GM18520 (cell line): ENCODE measurements at regions not wholly inside any gene's neighbourhood (a gene's known extent, or its start where the extent isn't known, plus 50 kb on each side); places are given as distances from the start of the nearest gene placed in this dataset.

ENCODE experiments used
- ATAC-seq: cut with Tn5 transposase; IDR thresholded peaks from one replicate; pipeline ENCODE4 v1.9.1; 2021; ENCODE audit not compliant: unreplicated experiment

- ATAC-seq, result no peak
Observed at GRCh38 chr14:98229656-98230366, 1042.2 kb downstream of the BCL11B start.

DNA sequence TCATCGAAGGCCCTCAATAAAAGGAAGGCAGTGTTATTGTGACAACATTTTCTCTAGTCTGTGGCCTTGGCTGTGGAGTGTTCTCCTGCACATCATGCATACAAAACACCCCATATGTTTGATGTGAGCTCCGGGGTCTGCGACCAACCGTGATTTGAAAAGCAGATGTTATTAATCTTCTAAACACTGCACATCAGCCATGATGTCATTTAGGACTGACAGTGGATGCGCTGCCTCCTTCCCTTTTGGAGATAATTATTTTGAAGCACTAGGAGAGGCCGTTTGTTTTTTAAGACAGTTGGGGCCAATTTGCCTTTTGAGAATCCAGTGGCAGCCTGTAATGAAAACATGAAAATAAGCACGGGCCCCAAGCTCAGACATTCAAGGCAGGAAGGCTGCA lies 1041.6 kb downstream of the BCL11B start:
- no peak for ATAC-seq

- ATAC-seq, result no peak
Observed at GRCh38 chr14:98231210-98231609, 1040.8 kb downstream of the BCL11B start.

DNA sequence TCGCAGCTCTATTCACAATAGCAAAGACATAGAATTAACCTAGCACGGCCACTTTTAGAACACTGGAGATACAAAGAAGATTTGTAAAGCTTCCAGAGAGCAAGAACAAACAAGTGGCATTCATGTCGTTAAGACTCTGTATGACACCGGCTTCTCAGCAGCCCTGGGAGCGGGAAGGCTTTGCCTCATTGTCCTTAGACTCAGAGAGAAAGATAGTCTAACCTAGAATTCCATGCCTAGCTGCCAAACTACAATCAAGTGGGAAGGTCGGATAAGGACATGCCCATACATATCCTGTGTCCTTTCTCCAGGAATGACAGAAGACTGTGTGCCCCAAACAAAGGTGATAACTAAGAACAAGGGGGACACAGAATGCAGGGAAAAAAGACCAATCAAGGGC lies 1038.3 kb downstream of the BCL11B start:
- no peak for ATAC-seq

DNA sequence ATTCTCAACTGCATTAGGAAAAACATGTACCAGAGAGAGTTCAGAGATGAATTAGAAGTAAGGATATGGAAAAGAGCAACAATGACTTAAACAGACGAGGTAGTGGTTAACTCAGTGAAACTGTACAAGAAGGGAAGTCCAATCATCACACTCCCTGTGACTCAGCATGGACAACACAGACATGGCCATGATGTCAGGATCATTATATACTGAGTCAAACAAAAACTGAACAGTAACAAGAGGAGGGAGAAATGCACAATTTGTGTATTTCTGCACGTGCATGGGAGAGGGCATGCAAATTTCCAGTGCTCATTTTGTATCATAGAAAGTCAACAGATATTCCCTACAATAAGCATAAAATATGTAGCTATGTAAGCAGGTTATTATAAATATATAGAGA lies 1037.8 kb downstream of the BCL11B start:
- peak; percentile 52 for ATAC-seq

DNA sequence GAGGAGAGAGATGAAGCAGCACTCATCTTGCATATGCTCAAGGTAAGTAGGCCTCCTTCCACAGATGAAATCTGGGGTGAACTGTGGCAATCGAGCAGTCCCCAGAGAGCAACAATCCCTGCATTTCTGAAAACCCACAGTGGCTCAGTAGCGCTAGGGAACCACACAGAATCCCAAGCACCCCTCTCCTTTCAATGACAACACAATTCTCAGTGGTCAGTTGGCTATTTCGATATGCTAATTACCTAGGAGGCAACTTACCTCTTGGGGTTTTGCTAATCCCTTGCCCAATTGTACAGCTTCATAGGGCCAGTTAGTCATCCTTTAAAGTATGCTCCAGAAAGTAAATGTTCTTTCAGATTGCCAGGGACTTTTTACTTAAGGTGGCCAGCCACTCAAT lies 1035.7 kb downstream of the BCL11B start:
- no peak for ATAC-seq

GRCh38 chr14:98237939-98238338 lies 1034.1 kb downstream of the BCL11B start:
- ATAC-seq, result no peak

GRCh38 chr14:98240376-98240775 lies 1031.6 kb downstream of the BCL11B start:
- ATAC-seq, result no peak

DNA sequence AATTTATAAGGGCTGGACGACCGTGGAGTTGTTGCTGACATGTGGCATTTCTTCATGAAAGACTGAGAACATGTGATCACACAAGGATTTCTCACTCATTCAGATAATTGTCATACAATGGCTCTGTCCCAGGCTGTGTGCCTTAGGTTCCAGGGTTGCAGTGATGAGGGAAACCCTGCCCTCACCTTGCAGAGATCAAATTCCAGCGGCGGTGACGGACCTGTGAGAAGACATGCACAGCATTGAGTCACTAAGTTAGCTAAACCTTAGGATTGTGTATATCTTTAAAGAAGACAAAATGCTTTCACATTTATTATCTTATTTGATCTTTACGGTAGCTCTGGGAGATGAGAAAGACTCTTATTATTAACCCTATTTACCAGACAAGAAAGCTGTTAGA lies 1029.1 kb downstream of the BCL11B start:
- ATAC-seq, result no peak

GRCh38 chr14:98243332-98243731 lies 1028.7 kb downstream of the BCL11B start:
- ATAC-seq, result no peak

DNA sequence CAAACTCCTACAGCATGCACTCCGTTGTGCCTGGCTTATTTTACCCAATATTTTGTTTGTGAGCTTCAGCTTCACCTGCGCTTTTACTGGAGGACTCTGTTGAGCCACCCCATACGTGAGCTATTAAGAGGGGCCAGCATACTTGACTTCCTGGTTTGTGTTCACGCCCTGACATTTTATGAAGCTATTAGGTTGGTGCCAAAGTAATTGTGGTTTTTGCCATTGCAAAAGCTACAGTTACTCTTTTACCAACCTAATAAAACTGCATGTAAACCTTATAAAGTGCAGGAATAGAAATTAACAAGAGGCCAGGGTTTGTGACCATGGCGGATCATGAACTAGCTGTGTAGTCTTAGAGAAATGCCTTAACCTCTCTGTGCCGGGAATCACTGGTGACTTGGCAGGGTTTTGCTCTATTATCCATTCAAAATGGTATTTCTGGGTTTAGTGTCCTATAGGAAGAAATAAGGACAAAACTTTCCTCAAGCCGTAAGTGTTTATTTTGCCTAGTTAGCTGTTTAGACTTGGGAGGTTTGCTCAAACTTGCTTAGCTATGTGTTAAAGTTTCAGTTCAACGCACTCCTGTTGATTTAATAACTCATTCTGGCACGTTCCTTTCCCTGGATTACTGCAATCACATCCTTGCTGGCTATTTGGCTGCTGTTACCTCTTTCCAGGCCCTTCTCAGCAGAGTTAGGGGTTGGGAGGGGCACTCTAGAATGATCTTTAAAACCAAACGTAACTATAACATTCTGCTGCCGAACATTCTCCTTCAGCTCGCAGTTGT lies 1027.6 kb downstream of the BCL11B start:
- no peak for ATAC-seq

- ATAC-seq, result no peak
Observed at GRCh38 chr14:98244966-98245569, 1026.9 kb downstream of the BCL11B start.

- no peak for ATAC-seq
Observed at GRCh38 chr14:98249057-98249456, 1022.9 kb downstream of the BCL11B start.

GRCh38 chr14:98249476-98249875 lies 1022.5 kb downstream of the BCL11B start:
- ATAC-seq, result no peak

DNA sequence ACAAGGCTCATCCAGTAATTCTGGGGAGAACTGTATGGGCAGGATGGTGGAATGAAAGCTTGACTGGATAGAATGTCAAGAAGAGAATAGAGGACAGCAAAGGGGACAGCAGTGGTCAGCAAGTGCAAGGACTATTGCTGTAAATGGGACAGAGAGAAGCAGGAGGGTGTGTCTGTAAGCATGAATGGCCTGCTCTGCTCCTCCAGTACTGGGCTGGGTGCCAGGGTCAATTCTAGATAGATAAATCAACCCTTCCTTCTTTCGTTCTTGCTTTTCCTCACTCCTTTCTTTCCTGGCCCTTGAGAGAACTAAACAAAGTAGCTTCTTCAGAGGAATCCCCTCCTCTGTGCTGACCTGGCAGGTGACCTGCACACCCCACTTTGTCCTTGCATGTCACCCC lies 1019.2 kb downstream of the BCL11B start:
- ATAC-seq, result no peak

DNA sequence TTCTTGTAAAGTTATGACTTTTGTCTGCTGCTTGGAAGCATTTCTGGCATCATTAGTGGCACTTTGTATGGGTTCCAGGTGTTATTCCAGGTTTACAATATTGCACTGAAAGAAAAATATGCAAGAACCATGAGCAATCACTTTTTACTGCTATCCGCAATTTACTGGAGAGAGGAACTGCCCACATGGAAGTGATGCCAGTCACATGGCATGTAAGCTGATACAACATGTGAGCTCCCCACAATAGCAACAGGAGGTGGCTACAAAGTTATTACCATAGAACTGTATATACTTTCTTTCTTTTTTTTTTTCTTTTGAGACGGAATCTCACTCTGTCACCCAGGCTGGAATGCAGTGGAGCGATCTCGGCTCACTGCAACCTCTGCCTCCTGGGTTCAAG lies 1012.1 kb downstream of the BCL11B start:
- no peak for ATAC-seq

DNA sequence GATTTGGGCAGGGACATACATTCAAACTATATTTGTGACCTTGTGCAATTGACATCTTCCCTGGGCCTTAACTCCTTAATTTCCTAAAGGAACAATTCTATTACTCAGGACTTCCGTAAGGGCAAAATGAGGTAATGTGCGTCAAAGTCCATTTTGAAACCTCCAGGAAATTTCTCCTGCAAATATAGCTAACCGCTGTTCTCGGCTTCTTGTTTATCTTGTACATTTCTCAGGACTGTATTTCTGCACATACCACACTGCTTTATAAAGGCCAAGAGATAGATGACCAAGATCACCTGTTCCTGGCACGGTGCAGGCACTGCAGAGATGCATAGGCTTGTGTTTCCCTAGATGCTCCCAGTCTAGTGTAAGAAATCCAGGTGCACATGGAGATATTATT lies 1009.4 kb downstream of the BCL11B start:
- no peak for ATAC-seq

- no peak for ATAC-seq
Observed at GRCh38 chr14:98269533-98269932, 1002.5 kb downstream of the BCL11B start.

DNA sequence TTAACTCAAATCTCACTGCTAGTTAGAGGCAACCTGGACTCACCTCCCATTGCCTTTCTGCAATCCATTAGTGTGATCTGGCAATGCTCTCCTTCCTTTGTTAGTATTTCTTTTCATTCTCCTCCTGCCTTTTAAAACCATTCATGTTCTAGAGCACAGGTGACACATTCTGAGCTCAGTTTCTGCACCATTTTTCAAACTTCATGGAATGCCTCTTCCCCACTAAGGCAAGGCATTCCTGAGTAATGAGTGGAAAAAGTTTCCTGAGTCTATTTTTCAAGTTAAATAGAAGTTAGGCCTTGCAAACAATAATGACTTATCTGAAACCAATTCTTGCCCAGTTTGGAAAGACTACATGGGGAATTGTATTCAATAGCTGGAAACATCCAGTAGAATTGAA lies 1001.8 kb downstream of the BCL11B start:
- no peak for ATAC-seq

GRCh38 chr14:98274596-98274995 lies 997.4 kb downstream of the BCL11B start:
- no peak for ATAC-seq

DNA sequence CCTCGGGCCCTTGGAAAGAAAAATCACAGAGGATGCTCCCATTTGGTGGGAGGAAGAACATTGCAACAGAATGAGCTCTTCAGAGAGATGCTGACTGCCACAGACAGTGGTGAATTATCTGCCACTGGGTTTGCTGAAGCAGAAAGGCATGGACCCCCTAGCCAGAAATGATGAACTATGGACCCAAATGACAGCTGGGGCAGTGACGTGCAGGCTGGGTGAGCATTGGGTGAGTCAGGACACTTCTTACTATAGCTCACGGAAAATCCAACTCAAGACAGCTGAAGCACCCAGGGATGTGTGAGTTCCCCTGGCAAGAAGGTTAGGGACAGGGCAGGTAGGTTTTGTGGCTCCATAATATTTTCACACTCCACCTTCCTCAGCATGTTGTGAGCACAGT lies 993.2 kb downstream of the BCL11B start:
- no peak for ATAC-seq

DNA sequence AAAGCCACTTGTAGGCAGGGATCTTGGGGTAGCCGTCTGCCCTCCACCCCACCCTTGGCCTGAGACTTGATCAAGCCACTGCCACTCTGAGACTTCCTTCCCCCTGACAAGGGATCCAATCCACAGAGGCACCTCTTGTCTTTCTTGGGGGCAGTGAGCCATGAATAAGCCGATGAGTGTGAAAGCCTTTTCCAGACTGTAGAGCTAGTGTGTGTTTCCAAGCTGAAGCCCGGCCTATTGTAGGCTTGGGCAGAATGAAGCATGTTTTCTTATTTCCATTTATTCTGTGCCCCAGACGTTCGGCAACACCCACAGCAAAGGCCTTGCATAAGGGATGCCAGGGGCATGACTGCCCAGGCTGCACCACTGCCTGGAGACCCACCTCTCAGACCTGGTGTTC lies 991.6 kb downstream of the BCL11B start:
- no peak for ATAC-seq
